HCT116 (cell line): ENCODE measurements at regions not wholly inside any gene's neighbourhood (a gene's known extent, or its start where the extent isn't known, plus 50 kb on each side); places are given as distances from the start of the nearest gene placed in this dataset.

Source experiments
- CTCF ChIP-seq, 3 experiments: fragments of 200-600 bp in 1 of 3; sonication (generic) in 1 of 3; IDR thresholded peaks in 2 of 3; conservative IDR thresholded peaks in 1 of 3; 2 replicates each; pipeline ENCODE4 v1.5.1; 2012 to 2017; ENCODE audit warnings: low read depth in 2 of 3, low read length in 2 of 3, antibody characterized with exemption in 1 of 3, borderline replicate concordance in 1 of 3, control low read depth in 1 of 3, mild to moderate bottlenecking in 1 of 3, mixed read lengths in 1 of 3, mixed run types in 1 of 3, moderate library complexity in 1 of 3; ENCODE audit not compliant: insufficient read depth in 1 of 3
- EZH2 ChIP-seq: fragments of 200-600 bp; sonication (generic); IDR thresholded peaks from 2 replicates; pipeline ENCODE4 v1.6.1; 2017; ENCODE audit warnings: antibody characterized with exemption, mixed run types
- YY1 ChIP-seq: IDR thresholded peaks from 2 replicates; pipeline ENCODE4 v1.6.1; 2011; ENCODE audit warnings: low read length, low read depth, moderate library complexity, mild to moderate bottlenecking; ENCODE audit not compliant: insufficient replicate concordance; ENCODE audit errors: extremely low read depth

DNA sequence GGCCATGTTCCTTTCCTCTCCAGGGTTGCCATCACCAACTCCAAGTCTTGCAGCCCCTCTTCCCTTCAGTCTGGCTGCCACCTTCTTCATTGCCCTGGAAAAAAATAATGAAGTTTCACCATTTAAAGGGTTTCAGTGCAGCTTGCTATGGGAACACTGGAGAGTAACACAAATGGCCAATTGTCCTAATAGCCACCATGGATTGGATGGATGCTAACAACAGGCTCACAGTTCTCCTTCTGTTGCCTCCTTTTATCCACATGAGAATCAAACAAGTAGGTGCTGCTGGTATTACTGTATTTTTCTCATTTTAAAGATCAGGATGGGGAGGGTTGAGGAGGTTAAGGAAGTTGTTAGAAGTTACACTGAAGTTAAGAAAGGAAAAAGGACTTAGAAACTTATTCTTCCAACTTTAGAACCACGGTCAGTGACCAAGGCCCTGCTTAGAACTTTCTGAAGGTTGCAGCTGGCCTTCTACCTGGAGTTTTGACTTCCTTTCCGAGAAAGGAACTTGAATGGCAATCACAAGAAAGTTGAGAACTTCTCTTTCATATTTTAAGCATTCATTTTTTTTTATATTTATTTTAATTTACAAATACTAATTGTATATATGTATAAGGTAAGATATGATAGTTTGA lies 198.0 kb upstream of the MAF start:
- no peak for TF ChIP-seq CTCF (IDR thresholded peaks at IDR 0.05 in 2 of 3, conservative IDR thresholded peaks at IDR 0.05 in 1 of 3; ENCODE audit: borderline replicate concordance in 1 of 3, insufficient read depth in 1 of 3, low read depth in 2 of 3, low read length in 2 of 3)
- no peak for TF ChIP-seq EZH2
- no peak for TF ChIP-seq YY1
